H1 (cell line): ENCODE measurements at regions not wholly inside any gene's neighbourhood (a gene's known extent, or its start where the extent isn't known, plus 50 kb on each side); places are given as distances from the start of the nearest gene placed in this dataset.

Experiments used
- CTCF ChIA-PET: fragments of 300-600 bp; sonication (Branson Sonifier 250); formaldehyde crosslinking; loops from one replicate; lab custom pipeline; 2021; ENCODE audit not compliant: partially characterized antibody; lab: Charles Lee
- POLR2A ChIA-PET: fragments of 300-600 bp; sonication (Branson Sonifier 250); formaldehyde crosslinking; loops from one replicate; lab custom pipeline; 2021; ENCODE audit warnings: inconsistent platforms; ENCODE audit not compliant: partially characterized antibody; lab: Charles Lee
- DNase-seq, 2 experiments: peaks; one replicate each; pipeline versions ENCODE4 v3.0.0 to v3.0.0-alpha.2; 2010 to 2022; ENCODE audit warnings: low spot score in 2 of 2, low read depth in 1 of 2, mixed read lengths in 1 of 2
- FAIRE-seq: peaks from 2 replicates; lab custom pipeline; 2011; peaks lifted over from hg19 to GRCh38; lab: Jason Lieb, UNC
- H2AFZ ChIP-seq: 2 replicates; pipeline ENCODE4 v1.8.1; 2012; ENCODE audit warnings: low read length, inconsistent platforms
- H2AK5ac ChIP-seq: 2 replicates; pipeline ENCODE4 v1.6.1; 2013; ENCODE audit warnings: low read depth, low read length
- H2BK120ac ChIP-seq: replicated peaks from 2 replicates; pipeline ENCODE3; 2013; ENCODE audit warnings: low read depth, low read length, inconsistent platforms
- H2BK12ac ChIP-seq: 2 replicates; pipeline ENCODE4 v1.6.1; 2013; ENCODE audit warnings: low read depth, low read length
- H2BK15ac ChIP-seq: 2 replicates; pipeline ENCODE4 v1.6.1; 2013; ENCODE audit warnings: low read length
- H2BK20ac ChIP-seq: 2 replicates; pipeline ENCODE4 v1.6.1; 2013; ENCODE audit warnings: low read length
- H2BK5ac ChIP-seq: 2 replicates; pipeline ENCODE4 v1.6.1; 2013; ENCODE audit warnings: low read depth, low read length
- H3K14ac ChIP-seq: 2 replicates; pipeline ENCODE4 v1.6.1; 2013; ENCODE audit warnings: inconsistent platforms; ENCODE audit not compliant: insufficient read length
- H3K18ac ChIP-seq: 2 replicates; pipeline ENCODE4 v1.6.1; 2013; ENCODE audit warnings: low read length; ENCODE audit errors: extremely low read depth
- H3K23ac ChIP-seq: 2 replicates; pipeline ENCODE4 v1.6.1; 2013; ENCODE audit warnings: inconsistent platforms; ENCODE audit not compliant: insufficient read length
- H3K23me2 ChIP-seq: 2 replicates; pipeline ENCODE4 v1.6.1; 2013; ENCODE audit warnings: low read depth, low read length
- H3K27ac ChIP-seq: 2 replicates; pipeline ENCODE4 v1.6.1; 2011; ENCODE audit warnings: low read depth, low read length, inconsistent platforms
- H3K27me3 ChIP-seq, 4 experiments: replicated peaks in 1 of 4; 1 replicate in 1 of 4; 2 replicates in 3 of 4; pipeline versions ENCODE4 v1.6.1 to v1.8.1; 2011 to 2013; ENCODE audit warnings: low read length in 3 of 4, mild to moderate bottlenecking in 3 of 4, inconsistent platforms in 2 of 4, mixed read lengths in 2 of 4, moderate library complexity in 1 of 4; ENCODE audit not compliant: control insufficient read depth in 3 of 4, insufficient read depth in 3 of 4; ENCODE audit errors: extremely low read depth in 1 of 4
- H3K36me3 ChIP-seq, 4 experiments: 2 replicates each; pipeline versions ENCODE4 v1.6.1 to v1.8.1; 2011 to 2013; ENCODE audit warnings: mild to moderate bottlenecking in 4 of 4, low read length in 3 of 4, moderate library complexity in 2 of 4, control low read depth in 1 of 4, inconsistent platforms in 1 of 4; ENCODE audit not compliant: insufficient read depth in 4 of 4, control insufficient read depth in 2 of 4
- H3K4ac ChIP-seq: replicated peaks from 2 replicates; pipeline ENCODE3; 2013; ENCODE audit warnings: low read length, low read depth, mixed read lengths, inconsistent platforms; ENCODE audit not compliant: insufficient read length
- H3K4me1 ChIP-seq, 4 experiments: replicated peaks in 1 of 4; 1 replicate in 1 of 4; 2 replicates in 3 of 4; pipeline versions ENCODE4 v1.6.1 to v1.8.1; 2011 to 2013; ENCODE audit warnings: low read length in 3 of 4, inconsistent platforms in 2 of 4, mixed read lengths in 1 of 4; ENCODE audit not compliant: insufficient read depth in 4 of 4, control insufficient read depth in 3 of 4
- H3K4me2 ChIP-seq, 2 experiments: 2 replicates each; pipeline versions ENCODE4 v1.6.1 to v1.8.1; 2011 to 2013; ENCODE audit warnings: low read depth in 2 of 2, low read length in 2 of 2, control low read depth in 1 of 2, inconsistent platforms in 1 of 2, mild to moderate bottlenecking in 1 of 2; ENCODE audit not compliant: insufficient read depth in 1 of 2
- H3K4me3 ChIP-seq, 4 experiments: fragments of 200-600, 300-600 bp in 1 of 4; sonication (generic), shearing (Covaris generic), sonication (Bioruptor Twin) in 1 of 4; 2 replicates each; pipeline versions ENCODE4 v1.5.1 to v1.8.1; 2011 to 2016; ENCODE audit warnings: low read length in 4 of 4, low read depth in 3 of 4, control low read depth in 2 of 4, inconsistent platforms in 2 of 4, mild to moderate bottlenecking in 2 of 4, mixed read lengths in 1 of 4, moderate library complexity in 1 of 4; ENCODE audit not compliant: insufficient read depth in 2 of 4; ENCODE audit errors: extremely low read depth in 1 of 4
- H3K56ac ChIP-seq: replicated peaks from 2 replicates; pipeline ENCODE3; 2013; ENCODE audit warnings: low read depth, mild to moderate bottlenecking, mixed read lengths, low read length, inconsistent platforms; ENCODE audit not compliant: insufficient read length
- H3K79me1 ChIP-seq: 2 replicates; pipeline ENCODE4 v1.6.1; 2013; ENCODE audit warnings: low read depth, low read length, control low read depth
- H3K79me2 ChIP-seq, 2 experiments: 2 replicates each; pipeline versions ENCODE4 v1.6.1 to v1.8.1; 2012 to 2013; ENCODE audit warnings: low read length in 2 of 2, mild to moderate bottlenecking in 2 of 2, inconsistent platforms in 1 of 2; ENCODE audit not compliant: insufficient read depth in 2 of 2, control insufficient read depth in 1 of 2
- H3K9ac ChIP-seq, 4 experiments: replicated peaks in 1 of 4; 1 replicate in 1 of 4; 2 replicates in 3 of 4; pipeline versions ENCODE4 v1.6.1 to v1.8.1; 2011 to 2013; ENCODE audit warnings: low read depth in 3 of 4, low read length in 3 of 4, control low read depth in 2 of 4, mild to moderate bottlenecking in 2 of 4, moderate library complexity in 2 of 4, inconsistent platforms in 1 of 4; ENCODE audit errors: extremely low read depth in 1 of 4
- H3K9me3 ChIP-seq, 2 experiments: 2 replicates each; pipeline versions ENCODE4 v1.6.1 to v1.8.1; 2012 to 2013; ENCODE audit warnings: mild to moderate bottlenecking in 2 of 2, moderate library complexity in 2 of 2, control low read depth in 1 of 2, inconsistent platforms in 1 of 2, low read depth in 1 of 2, low read length in 1 of 2, mixed read lengths in 1 of 2; ENCODE audit not compliant: insufficient read depth in 2 of 2
- H4K20me1 ChIP-seq, 2 experiments: replicated peaks in 1 of 2; 2 replicates each; pipeline versions ENCODE3 to v1.8.1; 2011 to 2013; ENCODE audit warnings: inconsistent platforms in 2 of 2, low read length in 2 of 2, mild to moderate bottlenecking in 1 of 2; ENCODE audit not compliant: insufficient read depth in 2 of 2, control insufficient read depth in 1 of 2
- H4K5ac ChIP-seq: 2 replicates; pipeline ENCODE4 v1.6.1; 2013; ENCODE audit warnings: low read length, low read depth, mixed read lengths, inconsistent platforms; ENCODE audit not compliant: insufficient read length
- H4K8ac ChIP-seq: 2 replicates; pipeline ENCODE4 v1.8.0; 2013; ENCODE audit warnings: mild to moderate bottlenecking, moderate library complexity, low read length, inconsistent platforms; ENCODE audit not compliant: insufficient read depth; ENCODE audit errors: extremely low read depth
- H4K91ac ChIP-seq: replicated peaks from 2 replicates; pipeline ENCODE3; 2013; ENCODE audit warnings: low read length, mixed read lengths, inconsistent platforms; ENCODE audit not compliant: insufficient read length
- POLR2AphosphoS5 ChIP-seq: IDR thresholded peaks from 2 replicates; pipeline ENCODE4 v1.6.1; 2011; ENCODE audit warnings: low read depth, low read length
- RBBP5 ChIP-seq: IDR thresholded peaks from 2 replicates; pipeline ENCODE4 v1.7.1; 2012; ENCODE audit warnings: low read depth, mild to moderate bottlenecking, inconsistent platforms, low read length, moderate library complexity, borderline replicate concordance
- WGBS, 2 experiments: shearing (Covaris generic) in 1 of 2; methylation state at CpG; one replicate each; pipeline versions ENCODE4 v1.1.6 to v1.1.7; 2013 to 2015; ENCODE audit warnings: low lambda C conversion rate in 2 of 2, mixed read lengths in 2 of 2, inconsistent platforms in 1 of 2, low coverage in 1 of 2, missing lambda C conversion rate in 1 of 2; ENCODE audit not compliant: insufficient replicate concordance in 2 of 2, insufficient coverage in 1 of 2, insufficient read length in 1 of 2; ENCODE audit errors: extremely low coverage in 1 of 2, missing lambda C conversion rate in 1 of 2; 5-methylcytosine and 5-hydroxymethylcytosine counted together

DNA sequence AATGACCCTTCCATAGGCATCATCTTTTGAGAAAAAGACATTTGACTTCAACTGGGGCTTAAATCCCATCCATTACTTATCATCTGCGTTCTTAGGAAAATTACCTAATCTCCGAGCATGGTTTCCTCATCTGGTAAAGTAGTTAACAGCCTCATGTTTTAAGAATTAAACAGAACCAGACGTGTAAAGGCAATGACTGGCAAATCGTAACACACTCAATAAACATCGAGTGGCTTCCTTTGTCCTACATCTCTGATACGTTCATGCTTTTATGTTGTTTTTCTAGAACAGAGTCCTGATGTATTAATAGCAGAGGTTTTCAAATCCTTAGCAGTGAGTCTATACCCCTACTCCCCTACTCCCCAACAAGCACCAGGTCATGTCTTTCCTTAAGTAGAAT is 189.7 kb upstream of the RGS6 start:
- FAIRE-seq (no peak), DNase-seq (no peak)
- H3K79me2 ChIP-seq = no peaks in the 10 kb centered on the region
- H2BK5ac ChIP-seq = no peak overlapping the region
- 86% methylated on average over 6 of the region's 6 CpGs; no CpG with 5 or more reads in 1 of the 2 experiments for WGBS, 2 experiments
- H3K56ac ChIP-seq = no peak overlapping the region
- no peak overlapping the region for H2BK120ac ChIP-seq
- H3K14ac ChIP-seq = no peak overlapping the region
- no peaks in the 10 kb centered on the region for H3K23me2 ChIP-seq
- H3K4me2 ChIP-seq = no peak overlapping the region
- no peak overlapping the region for H4K5ac ChIP-seq
- H3K9me3 ChIP-seq = 0 out of 4 replicates have a peak, but pooled peaks cover 0 to under 1% of the 10 kb centered on the region in 2 experiments
- no peaks in the 10 kb centered on the region for H3K79me1 ChIP-seq
- ChIA-PET POLR2A (no interaction called here), CTCF (interaction anchor here (3.0 kb wide), 1 partner anchor 10 kb away, joined by 14 read pairs; no protein-coding TSS in a partner anchor)
- peaks cover 0 to 5% (median 2%) of the 10 kb centered on the region in 4 experiments; a peak in 4 of 8 replicates for H3K36me3 ChIP-seq
- no peak overlapping the region for H2BK15ac ChIP-seq
- H2AFZ ChIP-seq = no peak overlapping the region
- H3K4me1 ChIP-seq = no peaks in the 10 kb centered on the region
- no peak overlapping the region for H3K4ac ChIP-seq
- H3K18ac ChIP-seq = no peak overlapping the region
- H4K8ac ChIP-seq = no peak overlapping the region
- no peak overlapping the region for H4K91ac ChIP-seq
- no peak overlapping the region for H3K9ac ChIP-seq
- no peak overlapping the region for H3K4me3 ChIP-seq
- H2AK5ac ChIP-seq = no peak overlapping the region
- no peak overlapping the region for H3K23ac ChIP-seq
- no peak overlapping the region for H2BK20ac ChIP-seq
- no peaks in the 10 kb centered on the region for H3K27me3 ChIP-seq
- no peak overlapping the region for H2BK12ac ChIP-seq
- no peak overlapping the region for H3K27ac ChIP-seq
- H4K20me1 ChIP-seq = no peaks in the 10 kb centered on the region
- TF ChIP-seq RBBP5 = no peak
- TF ChIP-seq POLR2AphosphoS5 = no peak
